HepG2 (cell line): ENCODE measurements at regions not wholly inside any gene's neighbourhood (a gene's known extent, or its start where the extent isn't known, plus 50 kb on each side); places are given as distances from the start of the nearest gene placed in this dataset.
A peak's percentile ranks its signal among the peaks of the same experiment; 100 is the strongest.

Experiments
- ATAC-seq: fragments of 200-7000 bp; cut with Tn5 transposase; 3 replicates; pipeline ENCODE4 v1.9.1; 2020; ENCODE audit warnings: mild to moderate bottlenecking, moderate library complexity
- BruUV-seq: library from RNA; stranded (reverse); fragments of 400-500 nt; replicated peaks from 2 replicates; lab custom pipeline; 2021; lab: Mats Ljungman, UMichigan
- CTCF ChIA-PET: fragments of 300-600 bp; formaldehyde crosslinking; extraction: SDS; loops from one replicate; lab custom pipeline; 2021; ENCODE audit warnings: low total read pairs, inconsistent platforms, low intra/inter-chr PET ratio; lab: Yijun Ruan, JAX
- POLR2A ChIA-PET: fragments of 350-600 bp; sonication (Branson Sonifier 250); formaldehyde crosslinking; loops from one replicate; lab custom pipeline; 2020; ENCODE audit warnings: antibody characterized with exemption, inconsistent platforms; lab: Yijun Ruan, JAX
- DNase-seq: peaks from one replicate; pipeline ENCODE4 v3.0.0-alpha.2; 2015; ENCODE audit warnings: low spot score
- FAIRE-seq: peaks from 3 replicates; lab custom pipeline; 2011; peaks lifted over from hg19 to GRCh38; lab: Jason Lieb, UNC
- H2AFZ ChIP-seq: one replicate; pipeline ENCODE4 v1.6.1; 2011; ENCODE audit warnings: low read length, inconsistent platforms
- H3K27ac ChIP-seq: fragments of 300-600 bp; 3 replicates; pipeline ENCODE4 v1.8.0; 2011; ENCODE audit warnings: mixed run types, mild to moderate bottlenecking, mixed read lengths, low read length, inconsistent platforms; ENCODE audit not compliant: insufficient read depth; ENCODE audit errors: extremely low read length
- H3K27me3 ChIP-seq, 2 experiments: fragments of 200-600 bp in 1 of 2; 2 replicates in 1 of 2; 3 replicates in 1 of 2; pipeline versions ENCODE4 v1.6.0 to v1.8.0; 2011; ENCODE audit warnings: low read length in 2 of 2, mild to moderate bottlenecking in 2 of 2, moderate library complexity in 2 of 2, inconsistent platforms in 1 of 2; ENCODE audit not compliant: insufficient read depth in 2 of 2, control insufficient read depth in 1 of 2
- H3K36me3 ChIP-seq, 2 experiments: fragments of 200-600 bp in 1 of 2; replicated peaks in 1 of 2; 2 replicates in 1 of 2; 3 replicates in 1 of 2; pipeline versions ENCODE4 v1.5.1 to v1.8.0; 2011; ENCODE audit warnings: low read length in 2 of 2, inconsistent platforms in 1 of 2; ENCODE audit not compliant: insufficient read depth in 2 of 2, control insufficient read depth in 1 of 2
- H3K4me1 ChIP-seq: 2 replicates; pipeline ENCODE4 v1.5.1; 2012; ENCODE audit warnings: low read length, inconsistent platforms; ENCODE audit not compliant: insufficient read depth
- H3K4me2 ChIP-seq: 2 replicates; pipeline ENCODE4 v1.6.0; 2011; ENCODE audit warnings: low read depth, low read length, inconsistent platforms
- H3K4me3 ChIP-seq, 3 experiments: fragments of 200-600 bp in 1 of 3; sonication (generic), shearing (Covaris generic) in 1 of 3; replicated peaks in 1 of 3; 2 replicates each; pipeline ENCODE4 v1.5.1; 2011 to 2016; ENCODE audit warnings: low read length in 3 of 3, inconsistent platforms in 2 of 3, low read depth in 2 of 3, mild to moderate bottlenecking in 2 of 3, control low read depth in 1 of 3, mixed read lengths in 1 of 3; ENCODE audit not compliant: insufficient read depth in 1 of 3
- H3K79me2 ChIP-seq: one replicate; pipeline ENCODE4 v1.6.1; 2011; ENCODE audit warnings: low read length, inconsistent platforms; ENCODE audit not compliant: insufficient read depth
- H3K9ac ChIP-seq: 2 replicates; pipeline ENCODE4 v1.6.0; 2011; ENCODE audit warnings: mild to moderate bottlenecking, low read depth, low read length, inconsistent platforms; ENCODE audit not compliant: insufficient read depth
- H3K9me3 ChIP-seq: 2 replicates; pipeline ENCODE4 v1.5.1; 2012; ENCODE audit warnings: mild to moderate bottlenecking, low read length
- H4K20me1 ChIP-seq: 2 replicates; pipeline ENCODE4 v1.6.0; 2011; ENCODE audit warnings: inconsistent platforms, mild to moderate bottlenecking, low read length, moderate library complexity; ENCODE audit not compliant: insufficient read depth
- ARID5B ChIP-seq: IDR thresholded peaks from 2 replicates; pipeline ENCODE4 v1.4.0; 2020; ENCODE audit warnings: mild to moderate bottlenecking, missing genetic modification reagents
- ELF3 ChIP-seq: IDR thresholded peaks from 2 replicates; pipeline ENCODE4 v1.6.1; 2016; ENCODE audit warnings: missing genetic modification reagents, missing compliant biosample characterization
- HDAC2 ChIP-seq: sonication (generic); formaldehyde crosslinking; IDR thresholded peaks from 2 replicates; pipeline ENCODE4 v1.4.0; 2020; ENCODE audit warnings: missing genetic modification reagents
- IRF2 ChIP-seq: IDR thresholded peaks from 2 replicates; pipeline ENCODE4 v1.6.1; 2018; ENCODE audit warnings: missing genetic modification reagents, missing compliant biosample characterization
- KLF11 ChIP-seq: IDR thresholded peaks from 2 replicates; pipeline ENCODE4 v1.6.1; 2016; ENCODE audit warnings: missing compliant biosample characterization
- MED1 ChIP-seq: sonication (generic); formaldehyde crosslinking; IDR thresholded peaks from 2 replicates; pipeline ENCODE4 v1.4.0; 2020; ENCODE audit warnings: missing genetic modification reagents
- PITX1 ChIP-seq: sonication (generic); formaldehyde crosslinking; IDR thresholded peaks from 2 replicates; pipeline ENCODE4 v1.5.1; 2020; ENCODE audit warnings: mild to moderate bottlenecking, missing genetic modification reagents
- POGZ ChIP-seq: sonication (generic); formaldehyde crosslinking; IDR thresholded peaks from 2 replicates; pipeline ENCODE4 v1.4.0; 2020; ENCODE audit warnings: mild to moderate bottlenecking, missing genetic modification reagents
- PPARG ChIP-seq: conservative IDR thresholded peaks from 2 replicates; pipeline ENCODE4 v1.6.1; 2016; ENCODE audit warnings: missing biosample characterization, missing genetic modification reagents
- RARA ChIP-seq: IDR thresholded peaks from 2 replicates; pipeline ENCODE4 v1.6.1; 2016; ENCODE audit warnings: missing genetic modification reagents, missing compliant biosample characterization
- SAP130 ChIP-seq: IDR thresholded peaks from 2 replicates; pipeline ENCODE4 v1.6.1; 2016; ENCODE audit warnings: low read depth
- SIX4 ChIP-seq: sonication (generic); formaldehyde crosslinking; IDR thresholded peaks from 2 replicates; pipeline ENCODE4 v1.4.0; 2020; ENCODE audit warnings: missing genetic modification reagents
- SOX5 ChIP-seq: IDR thresholded peaks from 2 replicates; pipeline ENCODE4 v1.6.1; 2016; ENCODE audit warnings: borderline replicate concordance
- SOX6 ChIP-seq, 2 experiments: fragments of 450-650 bp in 1 of 2; sonication (generic) in 1 of 2; formaldehyde crosslinking in 1 of 2; IDR thresholded peaks; 2 replicates each; pipeline versions ENCODE4 v1.4.0 to v1.6.1; 2017 to 2020; ENCODE audit warnings: antibody characterized with exemption in 1 of 2, mild to moderate bottlenecking in 1 of 2, missing genetic modification reagents in 1 of 2
- ZBTB7B ChIP-seq: sonication (generic); formaldehyde crosslinking; IDR thresholded peaks from 2 replicates; pipeline ENCODE4 v1.4.0; 2020; ENCODE audit warnings: missing genetic modification reagents
- ZFP36L1 ChIP-seq: sonication (generic); formaldehyde crosslinking; IDR thresholded peaks from 2 replicates; pipeline ENCODE4 v1.8.0; 2022; ENCODE audit warnings: mild to moderate bottlenecking, missing genetic modification reagents, moderate library complexity
- ZMYM4 ChIP-seq: sonication (generic); formaldehyde crosslinking; IDR thresholded peaks from 2 replicates; pipeline ENCODE4 v1.8.1; 2023; ENCODE audit warnings: mild to moderate bottlenecking, missing genetic modification reagents
- ZNF687 ChIP-seq: sonication (generic); formaldehyde crosslinking; IDR thresholded peaks from 2 replicates; pipeline ENCODE4 v1.5.1; 2020; ENCODE audit warnings: mild to moderate bottlenecking, missing genetic modification reagents, moderate library complexity
- WGBS: methylation state at CpG from one replicate; pipeline ENCODE4 v1.1.6; 2017; ENCODE audit warnings: low lambda C conversion rate; 5-methylcytosine and 5-hydroxymethylcytosine counted together
- in situ Hi-C: cut with HindIII; loops from 2 replicates; pipeline ENCODE4 v1.10.0; 2017; ENCODE audit warnings: low pct_unique_long_range_greater_than_20kb; ENCODE audit not compliant: extremely low pct_ligation_motif_present
- intact Hi-C: fragments of 100-400 bp; cut with micrococcal nuclease; formaldehyde crosslinking; loops from one replicate; pipeline ENCODE4 v1.10.0; 2022; ENCODE audit not compliant: unreplicated experiment

GRCh38 chr14:61609191-61609843 is 86.0 kb upstream of the HIF1A start:
- ChIA-PET CTCF (no interaction called here), POLR2A (interaction anchor here (0.7 to 3.4 kb wide), 16 partner anchors 9 to 88 kb away, joined by 3 to 33 read pairs (median 3); partner anchors contain the start of gene HIF1A)
- 28% methylated on average over 7 of the region's 10 CpGs for WGBS
- Histone ChIP-seq H3K36me3 (no peaks in the 10 kb centered on the region), H3K4me2 (peak overlapping the region; percentile 93), H3K9me3 (no peaks in the 10 kb centered on the region), H3K79me2 (no peaks in the 10 kb centered on the region), H2AFZ (no peak overlapping the region), H3K27ac (peak overlapping the region; percentile 43), H3K4me1 (peaks cover 39% of the 10 kb centered on the region), H3K27me3 (no peaks in the 10 kb centered on the region), H3K9ac (peak overlapping the region; percentile 11), H3K4me3 (peak overlapping the region; percentile 29 to 59 (median 46)), H4K20me1 (no peaks in the 10 kb centered on the region)
- ATAC-seq (peak; percentile 72), DNase-seq (peak; percentile 63), FAIRE-seq (no peak)
- in situ Hi-C loops = loop anchor here (10.0 kb wide), 1 partner anchor 85 kb away; the partner anchor contains the start of gene HIF1A
- intact Hi-C loops = loop anchor here (2.0 to 5.0 kb wide), 4 partner anchors 49 to 108 kb away; partner anchors contain the start of gene HIF1A
- BruUV-seq = no TSS peak
- TF ChIP-seq IRF2 (CRISPR knock-in tag) (peak; percentile 7; the same call in 1 of the 2 replicates), SIX4 (CRISPR knock-in tag) (0 out of 2 replicates have a peak, but pooled peaks have one; percentile 13), ARID5B (peak; percentile 62), HDAC2 (CRISPR knock-in tag) (0 out of 2 replicates have a peak, but pooled peaks have one; percentile 35), PPARG (peak; percentile 62), ELF3 (CRISPR knock-in tag) (peak; percentile 68), SOX6 (IDR thresholded peaks at IDR 0.05) (no peak), SOX6 (CRISPR knock-in tag; IDR thresholded peaks at IDR 0.05) (peak; percentile 60), KLF11 (no peak), MED1 (peak; percentile 49; the same call in 1 of the 2 replicates), RARA (CRISPR knock-in tag) (0 out of 2 replicates have a peak, but pooled peaks have one; percentile 37), POGZ (CRISPR knock-in tag) (peak; percentile 52; the same call in 1 of the 2 replicates), PITX1 (CRISPR knock-in tag) (no peak), ZNF687 (CRISPR knock-in tag) (peak; percentile 30; the same call in 1 of the 2 replicates), SAP130 (peak; percentile 39), SOX5 (CRISPR knock-in tag) (peak; percentile 89), ZMYM4 (0 out of 2 replicates have a peak, but pooled peaks have one; percentile 31), ZBTB7B (no peak), ZFP36L1 (0 out of 2 replicates have a peak, but pooled peaks have one; percentile 42)
